ENCODE measurements at regions not wholly inside any gene's neighbourhood (a gene's known extent, or its start where the extent isn't known, plus 50 kb on each side); places are given as distances from the start of the nearest gene placed in this dataset.

DNA sequence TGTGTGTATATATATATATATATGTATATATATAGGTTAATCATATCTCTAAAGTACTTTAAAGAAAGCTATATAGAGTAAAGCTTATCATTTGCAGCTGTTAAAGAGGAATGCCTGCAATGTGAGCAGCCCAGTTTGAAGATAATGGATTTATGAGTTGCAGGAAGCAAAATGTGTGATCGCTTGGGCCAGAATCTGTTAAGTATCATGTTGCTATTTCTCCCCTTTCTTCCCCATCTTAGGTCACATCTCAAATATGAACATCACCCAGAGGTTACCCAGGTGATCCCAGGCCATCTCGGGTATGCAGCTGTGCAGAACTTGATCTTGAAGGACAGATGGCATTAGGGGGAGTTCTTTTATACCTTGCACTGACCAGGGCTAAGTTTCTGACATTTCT is 316.5 kb downstream of the MTX2 start:
- TF ChIP-seq, protein P1, sequence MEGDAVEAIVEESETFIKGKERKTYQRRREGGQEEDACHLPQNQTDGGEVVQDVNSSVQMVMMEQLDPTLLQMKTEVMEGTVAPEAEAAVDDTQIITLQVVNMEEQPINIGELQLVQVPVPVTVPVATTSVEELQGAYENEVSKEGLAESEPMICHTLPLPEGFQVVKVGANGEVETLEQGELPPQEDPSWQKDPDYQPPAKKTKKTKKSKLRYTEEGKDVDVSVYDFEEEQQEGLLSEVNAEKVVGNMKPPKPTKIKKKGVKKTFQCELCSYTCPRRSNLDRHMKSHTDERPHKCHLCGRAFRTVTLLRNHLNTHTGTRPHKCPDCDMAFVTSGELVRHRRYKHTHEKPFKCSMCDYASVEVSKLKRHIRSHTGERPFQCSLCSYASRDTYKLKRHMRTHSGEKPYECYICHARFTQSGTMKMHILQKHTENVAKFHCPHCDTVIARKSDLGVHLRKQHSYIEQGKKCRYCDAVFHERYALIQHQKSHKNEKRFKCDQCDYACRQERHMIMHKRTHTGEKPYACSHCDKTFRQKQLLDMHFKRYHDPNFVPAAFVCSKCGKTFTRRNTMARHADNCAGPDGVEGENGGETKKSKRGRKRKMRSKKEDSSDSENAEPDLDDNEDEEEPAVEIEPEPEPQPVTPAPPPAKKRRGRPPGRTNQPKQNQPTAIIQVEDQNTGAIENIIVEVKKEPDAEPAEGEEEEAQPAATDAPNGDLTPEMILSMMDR (IDR thresholded peaks at IDR 0.05 in 4 of 5, conservative IDR thresholded peaks at IDR 0.05 in 1 of 5), result no peak
- no peak for TF ChIP-seq POLR2A (IDR thresholded peaks at IDR 0.05)
